ENCODE measurements at regions not wholly inside any gene's neighbourhood (a gene's known extent, or its start where the extent isn't known, plus 50 kb on each side); places are given as distances from the start of the nearest gene placed in this dataset.

DNA sequence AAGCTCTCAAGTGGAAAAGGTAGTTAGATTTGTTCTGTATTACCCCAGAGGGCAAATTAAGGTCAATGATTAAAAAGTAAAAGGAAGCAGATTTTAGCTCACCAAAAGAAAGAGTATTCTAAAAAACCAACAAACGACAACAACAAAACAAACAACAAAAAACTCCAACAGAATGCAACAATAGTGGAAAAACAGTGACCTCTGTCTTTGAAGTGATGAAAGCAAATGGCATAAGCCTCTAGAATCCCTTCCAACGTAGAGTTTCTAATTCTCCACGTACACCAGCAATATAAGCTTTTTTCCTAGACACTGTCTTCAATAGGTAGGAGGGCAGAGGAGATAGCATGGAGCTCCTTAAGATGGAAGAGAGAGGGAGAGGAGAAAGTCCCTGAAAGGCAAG is 359.1 kb downstream of the TTLL7 start:
- no TSS peak for BruUV-seq (replicated peaks)
- TF ChIP-seq, protein P1, sequence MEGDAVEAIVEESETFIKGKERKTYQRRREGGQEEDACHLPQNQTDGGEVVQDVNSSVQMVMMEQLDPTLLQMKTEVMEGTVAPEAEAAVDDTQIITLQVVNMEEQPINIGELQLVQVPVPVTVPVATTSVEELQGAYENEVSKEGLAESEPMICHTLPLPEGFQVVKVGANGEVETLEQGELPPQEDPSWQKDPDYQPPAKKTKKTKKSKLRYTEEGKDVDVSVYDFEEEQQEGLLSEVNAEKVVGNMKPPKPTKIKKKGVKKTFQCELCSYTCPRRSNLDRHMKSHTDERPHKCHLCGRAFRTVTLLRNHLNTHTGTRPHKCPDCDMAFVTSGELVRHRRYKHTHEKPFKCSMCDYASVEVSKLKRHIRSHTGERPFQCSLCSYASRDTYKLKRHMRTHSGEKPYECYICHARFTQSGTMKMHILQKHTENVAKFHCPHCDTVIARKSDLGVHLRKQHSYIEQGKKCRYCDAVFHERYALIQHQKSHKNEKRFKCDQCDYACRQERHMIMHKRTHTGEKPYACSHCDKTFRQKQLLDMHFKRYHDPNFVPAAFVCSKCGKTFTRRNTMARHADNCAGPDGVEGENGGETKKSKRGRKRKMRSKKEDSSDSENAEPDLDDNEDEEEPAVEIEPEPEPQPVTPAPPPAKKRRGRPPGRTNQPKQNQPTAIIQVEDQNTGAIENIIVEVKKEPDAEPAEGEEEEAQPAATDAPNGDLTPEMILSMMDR (IDR thresholded peaks at IDR 0.05; ENCODE audit: unreplicated experiment): no peak
- Mint-ChIP-seq H3K27ac (ENCODE audit: unreplicated experiment) (no peak overlapping the region), H3K9me3 (ENCODE audit: low read depth, unreplicated experiment) (no peaks in the 10 kb centered on the region), H3K4me3 (ENCODE audit: low read depth, unreplicated experiment) (no peak overlapping the region), H3K27me3 (ENCODE audit: unreplicated experiment) (no peaks in the 10 kb centered on the region), H3K4me1 (ENCODE audit: low read depth, unreplicated experiment) (no peaks in the 10 kb centered on the region), H3K36me3 (ENCODE audit: insufficient read depth, unreplicated experiment) (no peaks in the 10 kb centered on the region)
- intact Hi-C loops (cut with micrococcal nuclease; ENCODE audit: unreplicated experiment): no loop called here
- CTCF ChIA-PET: no interaction called here
- no peak for DNase-seq

DNA sequence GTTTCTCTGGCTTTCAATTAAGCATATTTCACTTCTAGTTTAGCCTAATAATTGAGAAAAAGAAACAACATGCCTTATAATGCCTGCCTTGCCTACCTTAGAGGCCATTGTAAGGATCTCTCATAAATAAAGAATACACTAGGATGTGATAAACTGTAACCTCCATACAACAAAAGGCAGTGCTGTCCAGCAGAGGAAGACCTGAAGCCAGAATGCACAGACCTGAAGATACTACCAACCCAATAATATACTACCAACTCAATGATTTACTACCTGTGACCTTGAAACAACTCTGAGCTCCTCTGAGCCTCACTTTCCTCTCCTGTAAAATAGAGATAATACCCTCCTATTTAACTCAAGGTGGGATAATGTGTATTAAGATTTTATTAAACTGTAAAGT is 361.3 kb downstream of the TTLL7 start:
- H3K36me3 Mint-ChIP-seq (ENCODE audit: insufficient read depth, unreplicated experiment): no peaks in the 10 kb centered on the region
- TF ChIP-seq, protein P1 (IDR thresholded peaks at IDR 0.05; ENCODE audit: unreplicated experiment): no peak
- H3K4me1 Mint-ChIP-seq (ENCODE audit: low read depth, unreplicated experiment): no peaks in the 10 kb centered on the region
- no peak overlapping the region for H3K27ac Mint-ChIP-seq (ENCODE audit: unreplicated experiment)
- intact Hi-C loops (cut with micrococcal nuclease; ENCODE audit: unreplicated experiment): no loop called here
- DNase-seq: no peak
- CTCF ChIA-PET: interaction anchor here (0.6 kb wide), 1 partner anchor 879 kb away, joined by 3 read pairs; no protein-coding TSS in a partner anchor
- BruUV-seq (replicated peaks): no TSS peak
- H3K4me3 Mint-ChIP-seq (ENCODE audit: low read depth, unreplicated experiment): no peak overlapping the region
- no peaks in the 10 kb centered on the region for H3K9me3 Mint-ChIP-seq (ENCODE audit: low read depth, unreplicated experiment)
- no peaks in the 10 kb centered on the region for H3K27me3 Mint-ChIP-seq (ENCODE audit: unreplicated experiment)

DNA sequence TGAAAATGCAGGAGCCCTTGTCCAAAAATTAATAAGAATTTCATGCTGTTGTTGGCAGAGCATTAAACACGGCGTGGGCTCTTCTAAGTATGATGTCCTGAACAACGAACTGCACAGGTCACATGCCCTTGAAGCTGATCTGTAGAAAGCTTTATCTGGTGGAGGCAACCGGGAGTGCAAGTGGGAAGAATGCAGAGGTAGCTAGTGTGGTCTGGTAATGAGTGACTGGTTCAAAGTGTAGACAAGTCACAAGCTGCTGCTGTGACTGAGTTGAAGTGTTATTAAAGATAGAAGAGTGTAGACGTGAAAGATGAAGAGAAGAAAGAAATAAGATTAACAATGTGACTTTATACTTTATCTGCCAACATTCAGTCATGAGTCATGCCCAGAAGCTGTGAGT is 361.9 kb downstream of the TTLL7 start:
- intact Hi-C loops (cut with micrococcal nuclease; ENCODE audit: unreplicated experiment): no loop called here
- DNase-seq: no peak
- Mint-ChIP-seq H3K9me3 (ENCODE audit: low read depth, unreplicated experiment) (no peaks in the 10 kb centered on the region), H3K27me3 (ENCODE audit: unreplicated experiment) (no peaks in the 10 kb centered on the region), H3K4me1 (ENCODE audit: low read depth, unreplicated experiment) (no peaks in the 10 kb centered on the region), H3K36me3 (ENCODE audit: insufficient read depth, unreplicated experiment) (no peaks in the 10 kb centered on the region), H3K4me3 (ENCODE audit: low read depth, unreplicated experiment) (no peak overlapping the region), H3K27ac (ENCODE audit: unreplicated experiment) (no peak overlapping the region)
- no TSS peak for BruUV-seq (replicated peaks)
- CTCF ChIA-PET: no interaction called here
- TF ChIP-seq, protein P1 (IDR thresholded peaks at IDR 0.05; ENCODE audit: unreplicated experiment): no peak

DNA sequence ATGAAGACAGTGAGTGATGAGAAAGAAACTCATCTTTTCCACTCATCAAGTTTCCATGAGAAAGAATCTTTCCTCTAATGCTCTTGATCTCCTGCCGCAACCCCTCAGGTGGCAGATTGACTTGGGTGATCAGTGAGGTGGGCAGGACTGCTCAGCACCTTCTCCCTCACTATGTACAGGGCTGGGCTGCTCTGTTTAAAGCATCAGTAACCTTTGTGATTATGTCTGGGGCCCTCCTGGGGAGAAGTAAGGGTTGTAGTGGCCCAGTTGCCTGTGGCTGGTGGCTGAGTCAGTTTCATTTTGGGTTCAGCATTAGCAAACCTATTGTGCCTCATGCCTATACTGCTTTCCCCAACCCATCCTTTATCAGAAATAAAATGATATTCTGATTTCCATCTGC is 366.0 kb downstream of the TTLL7 start:
- Mint-ChIP-seq H3K9me3 (ENCODE audit: low read depth, unreplicated experiment) (peaks cover 2% of the 10 kb centered on the region), H3K36me3 (ENCODE audit: insufficient read depth, unreplicated experiment) (no peaks in the 10 kb centered on the region), H3K4me1 (ENCODE audit: low read depth, unreplicated experiment) (no peaks in the 10 kb centered on the region), H3K27ac (ENCODE audit: unreplicated experiment) (no peak overlapping the region), H3K27me3 (ENCODE audit: unreplicated experiment) (no peaks in the 10 kb centered on the region), H3K4me3 (ENCODE audit: low read depth, unreplicated experiment) (no peak overlapping the region)
- CTCF ChIA-PET: no interaction called here
- intact Hi-C loops (cut with micrococcal nuclease; ENCODE audit: unreplicated experiment): no loop called here
- BruUV-seq (replicated peaks): no TSS peak
- TF ChIP-seq, protein P1 (IDR thresholded peaks at IDR 0.05; ENCODE audit: unreplicated experiment): no peak
- no peak for DNase-seq

DNA sequence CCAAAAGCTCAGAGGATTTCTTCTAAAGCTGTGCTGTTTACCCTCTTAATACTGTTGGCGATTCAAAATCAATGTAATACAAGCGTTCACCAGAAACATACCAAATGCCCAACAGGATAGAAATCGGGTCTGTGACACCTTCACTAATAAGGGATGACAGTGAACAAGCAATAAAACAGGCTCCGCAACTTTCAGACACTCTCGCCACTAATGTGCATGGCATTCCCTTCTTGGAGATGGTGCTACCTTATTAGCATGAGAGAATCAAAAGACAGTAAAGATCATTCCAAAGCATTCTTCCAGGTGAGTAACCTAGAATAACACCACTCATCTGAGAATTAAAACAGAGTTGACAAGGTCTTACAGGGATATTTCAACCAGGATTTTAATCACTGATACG is 367.1 kb downstream of the TTLL7 start:
- BruUV-seq (replicated peaks): no TSS peak

More for the DNA sequence above, 367.1 kb downstream of the TTLL7 start:
- no peaks in the 10 kb centered on the region for H3K36me3 Mint-ChIP-seq (ENCODE audit: insufficient read depth, unreplicated experiment)
- TF ChIP-seq, protein P1 (IDR thresholded peaks at IDR 0.05; ENCODE audit: unreplicated experiment): no peak
- no peaks in the 10 kb centered on the region for H3K27me3 Mint-ChIP-seq (ENCODE audit: unreplicated experiment)
- no peak overlapping the region for H3K27ac Mint-ChIP-seq (ENCODE audit: unreplicated experiment)
- H3K4me1 Mint-ChIP-seq (ENCODE audit: low read depth, unreplicated experiment): no peaks in the 10 kb centered on the region
- no peak for DNase-seq
- CTCF ChIA-PET: no interaction called here
- H3K9me3 Mint-ChIP-seq (ENCODE audit: low read depth, unreplicated experiment): peaks cover 2% of the 10 kb centered on the region
- intact Hi-C loops (cut with micrococcal nuclease; ENCODE audit: unreplicated experiment): no loop called here
- no peak overlapping the region for H3K4me3 Mint-ChIP-seq (ENCODE audit: low read depth, unreplicated experiment)
